NCI-H748 (cell line): ENCODE measurements at regions not wholly inside any gene's neighbourhood (a gene's known extent, or its start where the extent isn't known, plus 50 kb on each side); places are given as distances from the start of the nearest gene placed in this dataset.
A peak's percentile ranks its signal among the peaks of the same experiment; 100 is the strongest.
"Not testable (repeated sequence)": the region's sequence is repeated elsewhere in the genome, so short reads cannot be mapped to it uniquely, and the experiment has no call there.

ENCODE experiments used
- DNase-seq: peaks from one replicate; lab custom pipeline; 2025; ENCODE audit not compliant: unreplicated experiment; lab: John Stamatoyannopoulos, UW

GRCh38 chr6:92329208-92329847, 1090.0 kb downstream of the EPHA7 start:
- no peak for DNase-seq

DNA sequence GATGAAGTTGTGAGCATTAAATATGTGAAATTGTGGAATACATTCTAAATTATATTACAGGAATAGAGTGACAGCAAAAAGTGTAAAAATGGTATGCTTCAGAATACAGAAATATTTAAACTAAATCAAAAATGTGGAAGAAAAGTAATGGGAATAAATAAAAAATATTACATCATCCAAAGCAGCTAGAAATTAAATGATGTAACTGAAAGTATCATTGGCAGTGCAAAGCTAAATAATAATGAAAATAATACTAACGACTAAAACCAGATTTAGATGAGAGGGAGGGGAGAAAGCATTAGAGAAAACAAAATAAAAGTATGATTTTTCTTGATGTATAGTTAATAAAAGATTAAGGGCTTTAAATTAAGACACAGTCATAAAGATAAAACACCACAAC, 1104.0 kb downstream of the EPHA7 start:
- no peak for DNase-seq

- no peak for DNase-seq
Observed at GRCh38 chr6:92297101-92297500, 1122.3 kb downstream of the EPHA7 start.

DNA sequence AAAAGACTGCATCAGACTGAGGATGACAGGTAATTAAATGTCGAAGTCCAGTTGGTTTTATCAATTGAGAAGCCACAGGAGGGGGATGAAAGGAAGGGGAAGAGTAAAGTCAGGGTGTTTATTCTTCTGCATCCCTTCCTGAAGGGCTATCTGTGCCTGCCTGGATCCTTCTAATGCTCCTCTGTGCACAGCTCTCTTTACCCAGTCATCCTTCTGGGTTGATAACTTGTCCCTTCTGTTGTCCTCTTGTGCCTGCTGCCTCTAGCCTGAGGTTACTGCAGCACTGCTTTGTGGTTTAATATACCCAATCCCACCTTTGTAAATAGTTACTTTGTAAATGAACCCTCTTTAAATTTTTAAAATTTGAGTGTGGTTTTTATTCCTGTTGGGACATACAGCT, 1127.3 kb downstream of the EPHA7 start:
- peak; percentile 13 for DNase-seq

DNA sequence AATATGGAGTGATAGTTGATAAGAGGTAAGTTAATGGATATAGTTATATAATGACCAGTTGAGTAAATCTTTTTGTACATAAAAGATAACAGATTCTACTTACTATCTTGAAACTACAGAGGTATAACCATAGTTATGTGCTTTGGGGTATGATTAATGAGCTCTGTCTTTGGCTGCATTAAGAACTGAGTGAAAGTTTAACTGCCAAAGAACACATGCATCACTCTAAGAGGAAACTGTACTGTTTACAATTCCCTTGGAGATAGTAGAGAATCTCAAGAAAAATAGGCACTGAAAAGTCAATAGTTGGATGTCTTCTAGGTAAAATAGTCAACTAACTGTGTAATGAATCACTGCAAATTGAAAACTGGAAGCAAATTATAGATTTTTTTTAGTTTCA, 1129.5 kb downstream of the EPHA7 start:
- DNase-seq = no peak

GRCh38 chr6:92281571-92282076, 1137.7 kb downstream of the EPHA7 start:
- DNase-seq = no peak

DNA sequence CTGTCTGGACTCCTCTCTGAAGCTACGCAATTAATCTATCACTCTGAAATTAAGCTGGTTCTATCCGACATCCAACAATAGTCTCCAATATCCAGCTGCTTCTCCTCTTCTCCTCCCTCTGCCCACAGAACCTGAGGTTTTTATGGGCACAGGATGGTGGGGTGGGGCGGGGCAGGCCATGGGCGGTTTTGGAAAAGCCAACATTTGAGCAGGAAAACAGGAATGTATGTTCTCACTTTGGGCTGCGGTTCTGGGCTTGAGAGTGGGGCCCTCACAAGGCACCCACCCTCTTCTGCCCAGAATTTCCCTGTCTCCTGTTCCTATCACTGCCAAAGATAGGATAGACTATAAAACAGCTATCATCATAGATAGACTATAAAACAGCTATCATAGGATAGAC, 1144.2 kb downstream of the EPHA7 start:
- DNase-seq = no peak

- no peak for DNase-seq
Observed at GRCh38 chr6:92274588-92274987, 1144.8 kb downstream of the EPHA7 start.

GRCh38 chr6:92273694-92274093, 1145.7 kb downstream of the EPHA7 start:
- DNase-seq = no peak

DNA sequence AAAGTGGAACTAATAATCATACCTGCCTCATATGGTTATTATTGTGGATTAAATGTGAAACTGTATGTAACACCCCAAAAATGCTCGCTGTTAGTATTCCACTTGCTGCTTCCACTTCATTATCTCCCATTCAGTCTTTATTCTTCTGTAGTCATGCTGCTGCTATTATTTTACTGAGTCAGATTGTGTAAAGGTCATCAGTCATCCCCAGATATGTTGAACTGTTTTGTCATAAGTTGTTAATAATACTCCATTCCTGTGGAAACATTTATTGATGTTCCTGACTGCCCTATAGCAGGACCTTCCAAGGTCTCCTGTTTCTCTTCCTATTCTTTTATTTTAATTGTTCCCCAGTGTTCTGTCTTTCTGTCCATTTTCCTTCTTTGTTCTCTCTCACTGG, 1148.3 kb downstream of the EPHA7 start:
- no peak for DNase-seq

DNA sequence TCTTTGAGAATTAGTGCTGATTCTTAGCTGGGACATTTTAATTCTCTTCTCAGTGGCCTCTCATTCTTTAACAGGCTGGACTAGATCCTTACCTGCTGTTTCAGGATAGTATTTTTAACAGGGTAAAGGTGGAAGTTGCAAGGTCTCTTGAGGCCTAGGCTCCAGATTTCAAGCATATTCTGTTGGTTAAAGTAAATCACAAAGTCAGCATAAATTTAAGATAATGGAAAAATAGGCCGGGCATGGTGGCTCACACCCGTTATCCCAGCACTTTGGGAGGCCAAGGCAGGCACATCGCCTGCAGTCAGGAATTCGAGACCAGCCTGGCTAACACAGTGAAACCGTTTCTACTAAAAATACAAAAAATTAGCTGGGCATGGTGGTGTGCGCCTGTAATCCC, 1149.0 kb downstream of the EPHA7 start:
- no peak for DNase-seq

DNA sequence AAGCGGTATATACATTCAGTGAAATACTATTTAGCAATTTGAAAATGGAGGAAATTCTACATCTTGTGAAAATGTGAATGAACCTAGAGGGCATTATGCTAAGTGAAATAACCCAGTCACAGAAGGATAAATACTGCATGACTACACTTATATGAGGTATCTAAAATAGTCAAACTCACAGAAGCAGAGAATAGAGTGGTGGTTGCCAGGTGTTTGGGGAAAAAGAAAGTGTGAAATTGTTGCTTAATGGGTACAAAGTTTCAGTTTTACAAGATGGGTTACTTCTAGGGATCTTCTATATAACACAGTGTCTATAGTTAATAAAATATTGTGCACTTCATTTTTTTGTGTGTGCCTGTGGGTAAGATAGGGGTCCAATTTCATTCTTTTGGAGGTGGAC, 1152.0 kb downstream of the EPHA7 start:
- DNase-seq = no peak

DNA sequence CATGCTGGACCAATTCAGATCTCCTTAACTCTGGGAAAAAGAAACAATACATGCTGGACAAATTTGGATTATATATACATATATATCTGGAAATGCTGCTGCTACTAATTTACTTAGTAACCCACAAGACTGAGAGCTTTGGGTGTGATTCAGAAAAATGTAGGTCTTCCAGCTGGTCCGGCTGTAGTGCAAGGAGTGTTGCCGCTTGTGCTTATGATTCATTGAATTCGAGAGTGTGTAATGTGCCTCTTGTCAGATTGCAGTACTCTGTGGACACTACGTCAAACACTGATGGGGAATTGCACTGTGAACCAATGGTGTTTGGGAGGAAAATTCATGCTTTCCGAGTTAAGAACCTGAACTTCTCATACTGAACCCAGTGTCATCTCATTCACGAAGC, 1155.5 kb downstream of the EPHA7 start:
- DNase-seq = no peak

GRCh38 chr6:92259171-92259570, 1160.2 kb downstream of the EPHA7 start:
- DNase-seq = no peak

DNA sequence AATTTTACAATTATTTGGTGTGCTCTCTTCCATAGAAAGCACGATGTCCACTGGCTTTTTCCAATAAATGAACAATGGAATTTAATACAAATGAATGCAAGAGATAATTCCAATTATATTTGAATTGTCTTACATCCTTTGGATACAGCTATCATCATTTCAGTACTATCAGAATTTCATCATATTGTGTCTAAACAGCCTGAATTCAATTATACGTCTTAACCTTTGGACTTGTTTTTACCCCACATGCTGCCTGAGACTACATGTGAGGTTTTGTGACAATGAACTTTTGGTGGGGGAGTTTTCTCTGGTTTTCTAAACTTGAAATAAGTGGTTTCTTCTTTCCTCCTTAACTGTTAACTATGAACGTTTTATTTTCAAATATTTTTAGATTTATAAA, 1176.0 kb downstream of the EPHA7 start:
- no peak for DNase-seq

DNA sequence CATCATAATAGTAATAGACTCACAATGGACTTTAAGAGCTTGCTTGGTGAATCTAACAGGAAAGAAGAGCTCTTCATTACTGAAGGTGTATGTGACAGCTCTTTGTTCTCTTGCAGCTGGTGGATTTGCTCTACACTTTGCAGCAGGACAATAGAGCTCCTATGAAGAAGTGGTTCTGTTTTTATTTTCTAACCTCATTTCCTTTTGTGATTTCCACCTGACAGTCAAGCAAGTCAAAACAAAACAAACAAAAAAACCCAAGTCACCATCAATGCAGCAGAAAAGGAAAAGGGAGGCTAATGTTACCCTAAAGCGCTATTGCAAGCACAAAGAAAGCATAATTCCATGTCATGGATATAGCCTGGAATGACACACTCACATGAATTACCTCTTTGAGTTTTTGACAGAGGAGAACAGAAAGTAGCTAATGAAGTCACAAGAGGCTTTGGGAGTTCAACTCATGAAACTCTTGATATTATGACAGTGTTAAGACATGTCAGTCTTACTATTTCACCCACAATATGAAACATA, 1188.1 kb downstream of the EPHA7 start:
- DNase-seq = peak; percentile 98

- not testable (repeated sequence) for DNase-seq
Observed at GRCh38 chr6:92219987-92220386, 1199.4 kb downstream of the EPHA7 start.

DNA sequence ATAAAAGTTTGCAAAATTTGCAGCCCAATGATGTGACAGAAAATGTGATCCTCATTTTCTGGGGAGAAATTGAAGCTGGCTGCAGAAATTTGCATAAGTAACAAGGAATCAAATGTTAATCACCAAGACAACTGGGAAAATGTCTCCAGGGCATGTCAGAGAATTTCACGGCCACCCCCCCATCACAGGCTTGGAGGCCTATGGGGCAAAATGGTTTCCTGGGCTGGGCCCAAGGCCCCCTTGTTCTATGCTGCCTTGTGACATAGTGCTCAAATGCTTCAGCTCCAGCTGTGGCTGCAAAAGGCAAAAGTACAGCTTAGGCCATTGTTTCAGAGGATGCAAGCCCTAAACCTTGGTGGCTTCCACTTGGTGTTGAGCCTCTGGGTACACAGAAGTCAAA, 1202.6 kb downstream of the EPHA7 start:
- no peak for DNase-seq

GRCh38 chr6:92201618-92202017, 1217.7 kb downstream of the EPHA7 start:
- no peak for DNase-seq

DNA sequence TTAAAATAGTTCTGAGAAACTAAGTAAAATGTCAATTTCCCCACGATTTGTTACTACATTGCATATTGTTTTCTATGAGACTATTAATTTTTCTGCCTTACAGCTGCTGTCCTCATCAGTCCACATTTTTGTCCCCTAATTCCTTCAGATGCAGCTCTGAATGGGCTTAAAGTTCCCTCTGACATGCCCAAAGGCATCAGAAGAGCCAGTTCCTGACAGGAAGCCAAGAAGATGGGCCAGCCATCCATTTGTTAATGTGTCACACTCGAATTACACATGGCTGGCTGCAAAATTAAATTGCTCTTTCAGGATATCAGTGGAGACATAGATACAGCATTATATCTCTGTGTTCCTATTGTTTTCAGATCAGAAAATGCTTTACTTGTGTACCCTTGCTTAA, 1223.0 kb downstream of the EPHA7 start:
- DNase-seq = no peak

- DNase-seq = no peak
Observed at GRCh38 chr6:92195796-92196195, 1223.6 kb downstream of the EPHA7 start.

DNA sequence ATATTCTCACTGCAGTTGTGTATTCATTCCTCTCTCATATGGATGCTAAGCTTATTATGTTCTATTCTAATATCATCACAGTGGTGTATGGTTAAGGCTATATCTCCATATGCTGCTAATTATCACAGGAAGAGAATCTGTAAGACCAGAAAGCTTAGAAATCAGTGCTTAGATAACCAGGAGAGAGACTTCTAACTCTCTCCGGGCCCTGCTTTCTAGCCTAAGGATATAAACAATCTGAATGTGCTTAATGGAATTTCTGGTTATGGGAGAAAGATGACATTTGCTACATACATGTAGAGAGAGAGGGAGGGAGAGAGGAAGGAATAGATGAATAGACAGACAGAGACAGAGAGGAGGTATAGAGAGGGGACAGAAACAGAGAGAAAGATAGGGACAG, 1231.3 kb downstream of the EPHA7 start:
- no peak for DNase-seq

GRCh38 chr6:92184933-92185332, 1234.4 kb downstream of the EPHA7 start:
- DNase-seq = no peak
